B cell (primary cell): ENCODE measurements at regions not wholly inside any gene's neighbourhood (a gene's known extent, or its start where the extent isn't known, plus 50 kb on each side); places are given as distances from the start of the nearest gene placed in this dataset.

Experiments
- ATAC-seq: fragments of 200-7000 bp; cut with Tn5 transposase; one replicate; pipeline ENCODE4 v1.10.0; 2021; ENCODE audit warnings: low read depth, mild to moderate bottlenecking, moderate number of reproducible peaks, moderate library complexity
- CTCF ChIA-PET: fragments of 350-600 bp; sonication (Branson Sonifier 250); formaldehyde crosslinking; loops from one replicate; lab custom pipeline; 2021; ENCODE audit warnings: antibody characterized with exemption, inconsistent platforms; lab: Charles Lee
- POLR2A ChIA-PET: fragments of 350-600 bp; sonication (Branson Sonifier 250); formaldehyde crosslinking; loops from one replicate; lab custom pipeline; 2021; ENCODE audit warnings: antibody characterized with exemption; lab: Charles Lee
- DNase-seq: peaks from one replicate; pipeline ENCODE4 v3.0.0; 2013
- H2AFZ ChIP-seq: 2 replicates; pipeline ENCODE4 v1.6.1; 2012; ENCODE audit warnings: mild to moderate bottlenecking, low read depth, low read length; ENCODE audit not compliant: insufficient read depth, poor library complexity, severe bottlenecking
- H3K27ac ChIP-seq, 2 donors: 1 replicate in 1 of 2; 2 replicates in 1 of 2; pipeline ENCODE4 v1.5.1; 2012 to 2013; ENCODE audit warnings: low read length in 2 of 2, mild to moderate bottlenecking in 2 of 2, moderate library complexity in 1 of 2
- H3K27me3 ChIP-seq, 4 experiments: fragments of 200-600 bp in 1 of 4; sonication (generic) in 1 of 4; replicated peaks in 1 of 4; 1 replicate in 2 of 4; 2 replicates in 2 of 4; pipeline versions ENCODE4 v1.6.1 to v1.7.0; 2013 to 2016; ENCODE audit warnings: low read length in 3 of 4, mild to moderate bottlenecking in 2 of 4, mixed read lengths in 1 of 4, moderate library complexity in 1 of 4; ENCODE audit not compliant: insufficient read depth in 4 of 4, control insufficient read depth in 3 of 4; ENCODE audit errors: control extremely low read depth in 1 of 4
- H3K36me3 ChIP-seq, 2 experiments: replicated peaks in 1 of 2; 1 replicate in 1 of 2; 2 replicates in 1 of 2; pipeline versions ENCODE4 v1.6.1 to v1.7.1; 2013; ENCODE audit warnings: low read length in 1 of 2; ENCODE audit not compliant: insufficient read depth in 2 of 2, control insufficient read depth in 1 of 2; ENCODE audit errors: control extremely low read depth in 1 of 2, extremely low read depth in 1 of 2
- H3K4me1 ChIP-seq, 2 donors: fragments of 200-600 bp in 1 of 2; sonication (generic) in 1 of 2; 1 replicate in 1 of 2; 2 replicates in 1 of 2; pipeline versions ENCODE4 v1.5.1 to v1.6.1; 2013 to 2017; ENCODE audit warnings: low read length in 2 of 2; ENCODE audit not compliant: control insufficient read depth in 2 of 2, insufficient read depth in 2 of 2
- H3K4me2 ChIP-seq: replicated peaks from 2 replicates; pipeline ENCODE3; 2012; ENCODE audit warnings: mild to moderate bottlenecking, low read depth, low read length; ENCODE audit not compliant: poor library complexity, severe bottlenecking
- H3K4me3 ChIP-seq, 5 experiments: fragments of 200-600 bp in 1 of 5; sonication (generic) in 1 of 5; 1 replicate in 3 of 5; 2 replicates in 2 of 5; pipeline versions ENCODE4 v1.5.1 to v1.7.0; 2011 to 2016; ENCODE audit warnings: low read length in 4 of 5, mild to moderate bottlenecking in 4 of 5, low read depth in 2 of 5, control low read depth in 1 of 5, moderate library complexity in 1 of 5; ENCODE audit not compliant: insufficient read depth in 1 of 5; ENCODE audit errors: control extremely low read depth in 1 of 5, extremely low read depth in 1 of 5
- H3K79me2 ChIP-seq: fragments of 200-600 bp; sonication (generic); one replicate; pipeline ENCODE4 v1.6.0; 2016; ENCODE audit warnings: low read length; ENCODE audit not compliant: control insufficient read depth, insufficient read depth
- H3K9ac ChIP-seq: fragments of 200-600 bp; sonication (generic); 2 replicates; pipeline ENCODE4 v1.6.1; 2017; ENCODE audit warnings: mild to moderate bottlenecking, low read length, moderate library complexity
- H3K9me3 ChIP-seq, 3 donors: one replicate each; pipeline versions ENCODE4 v1.6.1 to v1.7.1; 2013; ENCODE audit warnings: low read length in 2 of 3; ENCODE audit not compliant: control insufficient read depth in 2 of 3, insufficient read depth in 1 of 3; ENCODE audit errors: control extremely low read depth in 1 of 3
- H4K20me1 ChIP-seq: 2 replicates; pipeline ENCODE4 v1.6.0; 2012; ENCODE audit warnings: mild to moderate bottlenecking, low read length; ENCODE audit not compliant: insufficient read depth, control insufficient read depth, poor library complexity, severe bottlenecking
- H3K27ac Mint-ChIP-seq: one replicate; pipeline ENCODE4 v1.8.0; 2021; ENCODE audit warnings: mixed read lengths
- H3K27me3 Mint-ChIP-seq: one replicate; pipeline ENCODE4 v1.8.0; 2021; ENCODE audit warnings: mixed read lengths
- H3K4me1 Mint-ChIP-seq: one replicate; pipeline ENCODE4 v1.8.0; 2021; ENCODE audit warnings: mixed read lengths
- H3K4me3 Mint-ChIP-seq: one replicate; pipeline ENCODE4 v1.8.0; 2021; ENCODE audit warnings: mixed read lengths
- H3K9me3 Mint-ChIP-seq: one replicate; pipeline ENCODE4 v1.8.0; 2022; ENCODE audit warnings: mixed read lengths; ENCODE audit not compliant: insufficient read depth
- EZH2 ChIP-seq: IDR thresholded peaks from 2 replicates; pipeline ENCODE4 v1.6.1; 2012; ENCODE audit warnings: borderline replicate concordance, low read depth, mild to moderate bottlenecking, moderate library complexity, low read length; ENCODE audit not compliant: insufficient read depth, poor library complexity, severe bottlenecking
- WGBS: methylation state at CpG from one replicate; pipeline ENCODE4 v1.1.5; 2013; ENCODE audit warnings: missing lambda C conversion rate; ENCODE audit not compliant: insufficient coverage; 5-methylcytosine and 5-hydroxymethylcytosine counted together
- intact Hi-C: fragments of 100-400 bp; cut with micrococcal nuclease; formaldehyde crosslinking; loops from one replicate; pipeline ENCODE4 v1.10.0; 2022
- TF ChIP-seq, protein P1 (sequence below): fragments of 200-600 bp; IDR thresholded peaks from one replicate; pipeline ENCODE4 v1.8.0; 2022; ENCODE audit warnings: antibody characterized with exemption, mild to moderate bottlenecking

DNA sequence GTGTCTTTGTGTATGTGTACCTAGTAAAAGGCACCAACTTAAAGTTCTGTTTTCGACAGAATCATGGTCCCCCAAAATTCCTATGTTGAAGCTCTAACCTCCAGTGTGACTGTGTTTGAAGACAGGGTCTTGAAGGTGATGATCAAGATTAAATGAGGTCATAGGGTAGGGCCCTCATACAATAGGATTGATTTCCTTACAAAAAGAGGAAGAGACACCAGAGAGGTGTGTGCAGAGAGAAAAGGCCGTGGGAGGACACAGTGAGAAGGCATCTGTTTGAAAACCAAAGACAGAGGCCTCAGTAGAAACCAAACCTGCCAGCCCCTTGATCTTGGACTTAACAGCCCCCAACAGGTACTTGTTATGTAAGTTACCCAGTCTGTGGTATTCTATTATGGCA lies 52.0 kb upstream of the CORO2B start:
- Histone ChIP-seq H3K9me3 (peaks cover 3 to 11% (median 8%) of the 10 kb centered on the region in 3 donors), H3K27me3 (peaks cover 0 to 8% (median 2%) of the 10 kb centered on the region in 4 experiments), H4K20me1 (no peaks in the 10 kb centered on the region), H3K4me1 (peaks cover 2 to 11% of the 10 kb centered on the region in 2 donors), H3K79me2 (no peaks in the 10 kb centered on the region), H2AFZ (no peak overlapping the region), H3K27ac (no peak overlapping the region), H3K36me3 (no peaks in the 10 kb centered on the region), H3K4me3 (no peak overlapping the region), H3K9ac (no peak overlapping the region), H3K4me2 (no peak overlapping the region)
- POLR2A ChIA-PET = no interaction called here
- intact Hi-C loops = no loop called here
- peaks cover 16% of the 10 kb centered on the region for H3K27me3 Mint-ChIP-seq
- TF ChIP-seq EZH2 = no peak
- TF ChIP-seq, protein P1, sequence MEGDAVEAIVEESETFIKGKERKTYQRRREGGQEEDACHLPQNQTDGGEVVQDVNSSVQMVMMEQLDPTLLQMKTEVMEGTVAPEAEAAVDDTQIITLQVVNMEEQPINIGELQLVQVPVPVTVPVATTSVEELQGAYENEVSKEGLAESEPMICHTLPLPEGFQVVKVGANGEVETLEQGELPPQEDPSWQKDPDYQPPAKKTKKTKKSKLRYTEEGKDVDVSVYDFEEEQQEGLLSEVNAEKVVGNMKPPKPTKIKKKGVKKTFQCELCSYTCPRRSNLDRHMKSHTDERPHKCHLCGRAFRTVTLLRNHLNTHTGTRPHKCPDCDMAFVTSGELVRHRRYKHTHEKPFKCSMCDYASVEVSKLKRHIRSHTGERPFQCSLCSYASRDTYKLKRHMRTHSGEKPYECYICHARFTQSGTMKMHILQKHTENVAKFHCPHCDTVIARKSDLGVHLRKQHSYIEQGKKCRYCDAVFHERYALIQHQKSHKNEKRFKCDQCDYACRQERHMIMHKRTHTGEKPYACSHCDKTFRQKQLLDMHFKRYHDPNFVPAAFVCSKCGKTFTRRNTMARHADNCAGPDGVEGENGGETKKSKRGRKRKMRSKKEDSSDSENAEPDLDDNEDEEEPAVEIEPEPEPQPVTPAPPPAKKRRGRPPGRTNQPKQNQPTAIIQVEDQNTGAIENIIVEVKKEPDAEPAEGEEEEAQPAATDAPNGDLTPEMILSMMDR = no peak
- H3K27ac Mint-ChIP-seq = no peak overlapping the region
- no peaks in the 10 kb centered on the region for H3K9me3 Mint-ChIP-seq
- DNase-seq (no peak), ATAC-seq (no peak)
- WGBS = no CpG with 5 or more reads among the region's 2 CpGs
- CTCF ChIA-PET = interaction anchor here (1.2 kb wide), 1 partner anchor 29 kb away, joined by 4 read pairs; no protein-coding TSS in a partner anchor
- no peak overlapping the region for H3K4me3 Mint-ChIP-seq
- H3K4me1 Mint-ChIP-seq = peaks cover 12% of the 10 kb centered on the region

DNA sequence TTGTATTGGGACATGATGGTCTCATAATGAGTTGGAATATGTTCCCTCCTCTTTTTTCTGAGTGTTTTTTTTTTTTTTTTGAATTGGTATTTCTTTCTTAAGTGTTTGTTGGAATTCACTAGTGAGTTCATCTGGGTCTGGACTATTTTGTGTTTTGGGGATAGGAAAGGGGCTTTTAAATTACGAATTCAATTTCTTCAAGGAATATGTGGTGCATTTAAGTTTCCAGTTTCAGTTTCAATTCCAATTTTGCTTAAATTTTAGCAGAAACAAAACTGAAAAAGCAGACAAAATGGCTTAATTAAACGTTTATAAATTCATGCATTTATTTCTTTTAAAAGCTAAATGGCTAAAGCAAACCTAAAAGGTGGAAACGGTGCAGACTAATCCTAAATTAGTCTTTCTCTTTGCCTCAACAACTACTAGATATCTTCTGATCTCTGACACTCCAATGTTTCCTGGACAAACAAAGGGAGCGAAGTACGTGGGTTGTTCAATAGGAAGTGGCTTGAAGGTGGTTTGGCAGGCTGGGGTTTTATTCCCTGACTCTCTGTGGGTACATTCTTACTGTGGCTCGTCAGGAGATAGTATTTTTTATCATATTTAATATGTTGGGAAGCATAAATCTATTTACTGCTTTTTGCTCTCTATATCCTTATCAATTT lies 50.0 kb upstream of the CORO2B start:
- peaks cover 3% of the 10 kb centered on the region for H3K27me3 Mint-ChIP-seq
- no peaks in the 10 kb centered on the region for H3K79me2 ChIP-seq
- no peak for TF ChIP-seq EZH2
- TF ChIP-seq, protein P1 = no peak
- peak overlapping the region in 1 of 5 experiments; percentile 18 for H3K4me3 ChIP-seq
- H3K27ac Mint-ChIP-seq = no peak overlapping the region
- ATAC-seq = no peak
- H3K4me3 Mint-ChIP-seq = peak overlapping the region; percentile 26
- no peak overlapping the region for H3K27ac ChIP-seq
- ChIA-PET POLR2A (no interaction called here), CTCF (no interaction called here)
- WGBS = 20% methylated on average over 1 of the region's 6 CpGs
- peaks cover 6 to 14% (median 11%) of the 10 kb centered on the region in 3 donors for H3K9me3 ChIP-seq
- peaks cover 12% of the 10 kb centered on the region for H3K4me1 Mint-ChIP-seq
- H3K4me2 ChIP-seq = peak overlapping the region; percentile 60
- DNase-seq = no peak
- H4K20me1 ChIP-seq = no peaks in the 10 kb centered on the region
- peaks cover 0 to 2% (median 0%) of the 10 kb centered on the region in 4 experiments for H3K27me3 ChIP-seq
- intact Hi-C loops = no loop called here
- peaks cover 2 to 11% of the 10 kb centered on the region in 2 donors for H3K4me1 ChIP-seq
- H3K9me3 Mint-ChIP-seq = peaks cover 9% of the 10 kb centered on the region
- H3K36me3 ChIP-seq = no peaks in the 10 kb centered on the region
- H2AFZ ChIP-seq = peak overlapping the region; percentile 66
- H3K9ac ChIP-seq = peak overlapping the region; percentile 47
